Naive thymus-derived CD8-positive, alpha-beta T cell (primary cell): ENCODE measurements at regions not wholly inside any gene's neighbourhood (a gene's known extent, or its start where the extent isn't known, plus 50 kb on each side); places are given as distances from the start of the nearest gene placed in this dataset.

ENCODE experiments used
- ATAC-seq, 2 donors: fragments of 150-1000 bp; cut with Tn5 transposase in 1 of 2; sonication (Bioruptor Pico), chemical (Tn5 transposase) in 1 of 2; 1 replicate in 1 of 2; 2 replicates in 1 of 2; pipeline ENCODE4 v1.10.0; 2021; ENCODE audit warnings: mild to moderate bottlenecking in 2 of 2, moderate library complexity in 2 of 2
- POLR2A ChIA-PET: fragments of 350-600 bp; sonication (Branson Sonifier 250); formaldehyde crosslinking; loops from one replicate; lab custom pipeline; 2021; ENCODE audit warnings: antibody characterized with exemption; lab: Charles Lee
- DNase-seq, 10 donors: peaks; one replicate each; pipeline versions ENCODE4 v3.0.0 to v3.0.0-alpha.2; 2020 to 2022
- H3K27ac Mint-ChIP-seq, 10 donors: one replicate each; pipeline ENCODE4 v1.8.0; 2020 to 2022; ENCODE audit warnings: mild to moderate bottlenecking in 10 of 10, mixed read lengths in 10 of 10, moderate library complexity in 4 of 10, inconsistent platforms in 1 of 10
- H3K27me3 Mint-ChIP-seq, 5 donors: one replicate each; pipeline ENCODE4 v1.8.0; 2021 to 2022; ENCODE audit warnings: mixed read lengths in 5 of 5
- H3K36me3 Mint-ChIP-seq, 3 donors: one replicate each; pipeline ENCODE4 v1.8.0; 2020 to 2022; ENCODE audit warnings: mixed read lengths in 3 of 3, mild to moderate bottlenecking in 2 of 3, inconsistent platforms in 1 of 3
- H3K4me1 Mint-ChIP-seq, 4 donors: one replicate each; pipeline ENCODE4 v1.8.0; 2021 to 2022; ENCODE audit warnings: mixed read lengths in 4 of 4
- H3K4me3 Mint-ChIP-seq, 10 donors: one replicate each; pipeline ENCODE4 v1.8.0; 2020 to 2022; ENCODE audit warnings: mild to moderate bottlenecking in 10 of 10, mixed read lengths in 10 of 10, moderate library complexity in 6 of 10, inconsistent platforms in 1 of 10
- H3K9me3 Mint-ChIP-seq, 9 donors: one replicate each; pipeline ENCODE4 v1.8.0; 2020 to 2022; ENCODE audit warnings: mixed read lengths in 9 of 9, mild to moderate bottlenecking in 3 of 9, inconsistent platforms in 1 of 9, moderate library complexity in 1 of 9

- ATAC-seq (no peak), DNase-seq (no peak)
- H3K4me3 Mint-ChIP-seq, result no peak overlapping the region
- H3K4me1 Mint-ChIP-seq, result no peaks in the 10 kb centered on the region
- no peak overlapping the region for H3K27ac Mint-ChIP-seq
- H3K9me3 Mint-ChIP-seq, result peaks cover 0 to 45% (median 14%) of the 10 kb centered on the region in 9 donors
- no peaks in the 10 kb centered on the region for H3K36me3 Mint-ChIP-seq
- POLR2A ChIA-PET, result no interaction called here
- H3K27me3 Mint-ChIP-seq, result no peaks in the 10 kb centered on the region
These were observed 56.2 kb downstream of the TAF11L14 start for GRCh38 chr5:17690473-17690872.

GRCh38 chr5:17691762-17692161 lies 57.5 kb downstream of the TAF11L14 start:
- H3K36me3 Mint-ChIP-seq, result no peaks in the 10 kb centered on the region
- H3K27me3 Mint-ChIP-seq, result no peaks in the 10 kb centered on the region
- no peak overlapping the region for H3K4me3 Mint-ChIP-seq
- POLR2A ChIA-PET, result no interaction called here
- no peak overlapping the region for H3K27ac Mint-ChIP-seq
- DNase-seq, result no peak
- ATAC-seq, result no peak
- no peaks in the 10 kb centered on the region for H3K4me1 Mint-ChIP-seq
- H3K9me3 Mint-ChIP-seq, result peaks cover 0 to 45% (median 16%) of the 10 kb centered on the region in 9 donors

- no peaks in the 10 kb centered on the region for H3K27me3 Mint-ChIP-seq
- ATAC-seq, result no peak
These were observed 60.1 kb downstream of the TAF11L14 start for GRCh38 chr5:17694371-17694770.

GRCh38 chr5:17694914-17695313 lies 60.7 kb downstream of the TAF11L14 start:
- Mint-ChIP-seq H3K36me3 (no peaks in the 10 kb centered on the region), H3K4me3 (no peak overlapping the region), H3K27ac (no peak overlapping the region), H3K4me1 (no peaks in the 10 kb centered on the region), H3K27me3 (no peaks in the 10 kb centered on the region), H3K9me3 (peaks cover 3 to 34% (median 18%) of the 10 kb centered on the region in 9 donors)
- no peak for DNase-seq
- POLR2A ChIA-PET, result no interaction called here
- no peak for ATAC-seq

More at GRCh38 chr5:17694371-17694770, 60.1 kb downstream of the TAF11L14 start:
- DNase-seq, result no peak
- H3K9me3 Mint-ChIP-seq, result peaks cover 3 to 34% (median 16%) of the 10 kb centered on the region in 9 donors
- H3K4me1 Mint-ChIP-seq, result no peaks in the 10 kb centered on the region
- no peak overlapping the region for H3K4me3 Mint-ChIP-seq
- H3K27ac Mint-ChIP-seq, result no peak overlapping the region
- no peaks in the 10 kb centered on the region for H3K36me3 Mint-ChIP-seq
- POLR2A ChIA-PET, result no interaction called here

GRCh38 chr5:17696627-17697026 lies 62.4 kb downstream of the TAF11L14 start:
- DNase-seq (no peak), ATAC-seq (no peak)
- no peaks in the 10 kb centered on the region for H3K36me3 Mint-ChIP-seq
- POLR2A ChIA-PET, result no interaction called here
- H3K4me1 Mint-ChIP-seq, result no peaks in the 10 kb centered on the region
- H3K27ac Mint-ChIP-seq, result no peak overlapping the region
- H3K4me3 Mint-ChIP-seq, result no peak overlapping the region
- H3K9me3 Mint-ChIP-seq, result peaks cover 6 to 29% (median 17%) of the 10 kb centered on the region in 9 donors
- H3K27me3 Mint-ChIP-seq, result no peaks in the 10 kb centered on the region

GRCh38 chr5:17697671-17698070 lies 63.4 kb downstream of the TAF11L14 start:
- DNase-seq (no peak), ATAC-seq (no peak)
- no peaks in the 10 kb centered on the region for H3K36me3 Mint-ChIP-seq
- no peak overlapping the region for H3K4me3 Mint-ChIP-seq
- no peaks in the 10 kb centered on the region for H3K4me1 Mint-ChIP-seq
- POLR2A ChIA-PET, result no interaction called here
- no peak overlapping the region for H3K27ac Mint-ChIP-seq
- H3K27me3 Mint-ChIP-seq, result no peaks in the 10 kb centered on the region
- peaks cover 2 to 22% (median 18%) of the 10 kb centered on the region in 9 donors for H3K9me3 Mint-ChIP-seq

- no peak overlapping the region for H3K4me3 Mint-ChIP-seq
- H3K27ac Mint-ChIP-seq, result no peak overlapping the region
- no peaks in the 10 kb centered on the region for H3K4me1 Mint-ChIP-seq
- no peak for DNase-seq
- ATAC-seq, result no peak
- POLR2A ChIA-PET, result no interaction called here
- H3K27me3 Mint-ChIP-seq, result no peaks in the 10 kb centered on the region
- H3K9me3 Mint-ChIP-seq, result peaks cover 6 to 32% (median 12%) of the 10 kb centered on the region in 9 donors
- peaks cover 0 to 5% (median 0%) of the 10 kb centered on the region in 3 donors for H3K36me3 Mint-ChIP-seq
These were observed 74.9 kb downstream of the TAF11L14 start for GRCh38 chr5:17709011-17709710.

GRCh38 chr5:17713301-17713700 lies 79.0 kb downstream of the TAF11L14 start:
- H3K36me3 Mint-ChIP-seq, result no peaks in the 10 kb centered on the region
- peaks cover 0 to 25% (median 15%) of the 10 kb centered on the region in 9 donors for H3K9me3 Mint-ChIP-seq
- H3K4me1 Mint-ChIP-seq, result no peaks in the 10 kb centered on the region
- POLR2A ChIA-PET, result no interaction called here
- H3K27ac Mint-ChIP-seq, result no peak overlapping the region
- H3K27me3 Mint-ChIP-seq, result no peaks in the 10 kb centered on the region
- ATAC-seq, result no peak
- no peak for DNase-seq
- H3K4me3 Mint-ChIP-seq, result no peak overlapping the region

- no peak for DNase-seq
- Mint-ChIP-seq H3K36me3 (no peaks in the 10 kb centered on the region), H3K4me1 (no peaks in the 10 kb centered on the region), H3K27ac (no peak overlapping the region), H3K9me3 (peaks cover 0 to 30% (median 16%) of the 10 kb centered on the region in 9 donors), H3K4me3 (no peak overlapping the region), H3K27me3 (no peaks in the 10 kb centered on the region)
- POLR2A ChIA-PET, result no interaction called here
- no peak for ATAC-seq
These were observed 79.9 kb downstream of the TAF11L14 start for GRCh38 chr5:17714186-17714585.

- Mint-ChIP-seq H3K27me3 (no peaks in the 10 kb centered on the region), H3K4me1 (no peaks in the 10 kb centered on the region), H3K4me3 (no peak overlapping the region), H3K9me3 (peaks cover 0 to 26% (median 10%) of the 10 kb centered on the region in 9 donors), H3K27ac (no peak overlapping the region), H3K36me3 (no peaks in the 10 kb centered on the region)
- POLR2A ChIA-PET, result no interaction called here
- DNase-seq, result no peak
- ATAC-seq, result no peak
These were observed 85.3 kb downstream of the TAF11L14 start for GRCh38 chr5:17719592-17719991.

GRCh38 chr5:17720071-17720470 lies 85.8 kb downstream of the TAF11L14 start:
- no peak for ATAC-seq
- H3K36me3 Mint-ChIP-seq, result no peaks in the 10 kb centered on the region
- peaks cover 0 to 26% (median 9%) of the 10 kb centered on the region in 9 donors for H3K9me3 Mint-ChIP-seq
- DNase-seq, result no peak
- H3K4me1 Mint-ChIP-seq, result no peaks in the 10 kb centered on the region
- H3K4me3 Mint-ChIP-seq, result no peak overlapping the region
- POLR2A ChIA-PET, result no interaction called here
- no peak overlapping the region for H3K27ac Mint-ChIP-seq
- H3K27me3 Mint-ChIP-seq, result no peaks in the 10 kb centered on the region

- H3K27ac Mint-ChIP-seq, result no peak overlapping the region
- H3K9me3 Mint-ChIP-seq, result peaks cover 0 to 14% (median 0%) of the 10 kb centered on the region in 9 donors
These were observed 89.6 kb downstream of the TAF11L14 start for GRCh38 chr5:17723876-17724275.

GRCh38 chr5:17727098-17727497 lies 92.8 kb downstream of the TAF11L14 start:
- no peak overlapping the region for H3K4me3 Mint-ChIP-seq
- no peaks in the 10 kb centered on the region for H3K36me3 Mint-ChIP-seq
- H3K9me3 Mint-ChIP-seq, result peaks cover 0 to 9% (median 0%) of the 10 kb centered on the region in 9 donors
- ATAC-seq (no peak), DNase-seq (no peak)
- H3K4me1 Mint-ChIP-seq, result no peaks in the 10 kb centered on the region
- POLR2A ChIA-PET, result no interaction called here
- no peaks in the 10 kb centered on the region for H3K27me3 Mint-ChIP-seq
- H3K27ac Mint-ChIP-seq, result no peak overlapping the region

More at GRCh38 chr5:17723876-17724275, 89.6 kb downstream of the TAF11L14 start:
- no peak overlapping the region for H3K4me3 Mint-ChIP-seq
- ATAC-seq (no peak), DNase-seq (no peak)
- no peaks in the 10 kb centered on the region for H3K27me3 Mint-ChIP-seq
- POLR2A ChIA-PET, result no interaction called here
- no peaks in the 10 kb centered on the region for H3K4me1 Mint-ChIP-seq
- H3K36me3 Mint-ChIP-seq, result no peaks in the 10 kb centered on the region

- H3K27ac Mint-ChIP-seq, result no peak overlapping the region
- H3K4me1 Mint-ChIP-seq, result no peaks in the 10 kb centered on the region
- H3K36me3 Mint-ChIP-seq, result no peaks in the 10 kb centered on the region
- POLR2A ChIA-PET, result no interaction called here
- ATAC-seq, result no peak
- no peak overlapping the region for H3K4me3 Mint-ChIP-seq
- H3K9me3 Mint-ChIP-seq, result peaks cover 0 to 10% (median 1%) of the 10 kb centered on the region in 9 donors
- DNase-seq, result no peak
- no peaks in the 10 kb centered on the region for H3K27me3 Mint-ChIP-seq
These were observed 96.2 kb downstream of the TAF11L14 start for GRCh38 chr5:17730421-17730820.
